Large intestine (tissue), 3 donors: ENCODE measurements at regions not wholly inside any gene's neighbourhood (a gene's known extent, or its start where the extent isn't known, plus 50 kb on each side); places are given as distances from the start of the nearest gene placed in this dataset.
"Not testable (repeated sequence)": the region's sequence is repeated elsewhere in the genome, so short reads cannot be mapped to it uniquely, and the experiment has no call there.

Source experiments
- DNase-seq, 2 donors: peaks; one replicate each; pipeline versions ENCODE4 v3.0.0 to v3.0.0-alpha.2; 2013
- H3K27ac ChIP-seq: one replicate; pipeline ENCODE4 v1.5.1; 2013; ENCODE audit warnings: low read length
- H3K27me3 ChIP-seq: 2 replicates; pipeline ENCODE4 v1.6.1; 2013; ENCODE audit warnings: low read length; ENCODE audit not compliant: control insufficient read depth, insufficient read depth
- H3K36me3 ChIP-seq: 2 replicates; pipeline ENCODE4 v1.6.1; 2013; ENCODE audit warnings: low read length; ENCODE audit not compliant: control insufficient read depth, insufficient read depth
- H3K4me1 ChIP-seq: one replicate; pipeline ENCODE4 v1.6.1; 2013; ENCODE audit warnings: low read length; ENCODE audit not compliant: control insufficient read depth, insufficient read depth
- H3K4me3 ChIP-seq: one replicate; pipeline ENCODE4 v1.5.1; 2013; ENCODE audit warnings: low read length
- H3K9me3 ChIP-seq: one replicate; pipeline ENCODE4 v1.6.1; 2013; ENCODE audit warnings: mild to moderate bottlenecking, low read depth, low read length, moderate library complexity; ENCODE audit not compliant: control insufficient read depth
- WGBS: methylation state at CpG from one replicate; pipeline ENCODE4 v1.1.5; 2013; ENCODE audit warnings: low lambda C conversion rate; ENCODE audit not compliant: insufficient coverage; 5-methylcytosine and 5-hydroxymethylcytosine counted together

GRCh38 chr9:62837254-62837911 is 1647.5 kb downstream of the SPATA31A7 start:
- H3K27ac ChIP-seq, H3K4me3 ChIP-seq, DNase-seq, H3K9me3 ChIP-seq, H3K36me3 ChIP-seq, H3K4me1 ChIP-seq: not testable (repeated sequence)
- H3K27me3 ChIP-seq = peaks cover 23% of the 10 kb centered on the region
- no CpG with 5 or more reads among the region's 50 CpGs for WGBS

DNA sequence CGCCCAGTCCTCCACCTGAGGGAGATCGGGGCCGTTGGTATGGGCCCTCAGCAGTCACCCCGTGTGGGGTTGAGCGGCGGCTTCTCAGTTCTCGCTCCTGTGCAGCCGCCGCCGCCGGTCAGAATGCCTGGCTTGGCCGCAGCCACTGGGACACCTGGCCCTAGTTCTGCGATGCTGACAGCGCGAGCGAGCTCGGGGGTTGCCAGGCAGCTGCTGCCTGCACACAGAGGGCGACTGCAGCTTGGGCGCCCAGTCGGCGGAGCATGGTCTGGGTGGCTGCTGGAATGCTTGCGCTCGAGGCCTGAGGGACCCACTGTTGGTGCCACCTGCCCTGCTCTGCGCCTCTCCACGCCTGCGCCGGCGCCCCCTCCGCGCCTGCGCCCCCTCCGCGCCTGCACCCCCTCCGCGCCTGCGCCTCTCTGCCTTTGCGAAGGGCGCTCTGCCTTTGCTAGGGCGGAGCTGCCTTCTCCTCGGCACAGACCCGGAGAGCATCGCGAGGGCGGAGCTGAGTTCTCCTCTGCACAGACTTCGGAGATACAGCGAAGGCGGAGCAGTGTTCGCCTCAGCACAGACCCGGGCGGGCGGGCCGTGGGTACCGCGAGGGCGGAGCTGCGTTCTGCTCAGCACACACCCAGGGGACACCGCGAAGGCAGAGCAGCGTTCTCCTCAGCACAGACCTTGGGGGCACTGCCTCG is 1648.3 kb downstream of the SPATA31A7 start:
- not testable (repeated sequence) for H3K27ac ChIP-seq, H3K9me3 ChIP-seq, H3K36me3 ChIP-seq, H3K4me1 ChIP-seq
- peak overlapping the region; percentile 31 for H3K4me3 ChIP-seq
- peaks cover 28% of the 10 kb centered on the region for H3K27me3 ChIP-seq
- no CpG with 5 or more reads among the region's 60 CpGs for WGBS
- peak; percentile 58 to 75 for DNase-seq

DNA sequence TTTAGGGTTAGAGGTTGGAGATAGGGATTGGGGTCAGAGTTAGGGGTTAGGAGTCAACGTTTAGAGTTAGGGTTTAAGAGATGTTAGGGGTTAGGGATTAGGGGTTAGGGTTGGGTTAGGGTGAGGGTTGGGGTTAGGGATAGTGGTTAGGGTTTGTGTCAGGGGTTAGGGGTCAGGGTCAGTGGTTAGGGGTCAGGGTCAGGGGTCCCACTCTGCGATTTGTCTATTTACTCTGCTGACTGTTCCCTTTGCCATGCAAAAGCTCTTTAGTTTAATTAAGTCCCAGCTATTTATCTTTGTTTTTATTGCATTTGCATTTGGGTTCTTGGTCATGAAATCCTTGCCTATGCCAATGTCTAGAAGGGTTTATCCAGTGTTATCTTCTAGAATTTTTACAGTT is 1649.3 kb downstream of the SPATA31A7 start:
- H3K4me1 ChIP-seq, DNase-seq, H3K27ac ChIP-seq, H3K4me3 ChIP-seq, H3K9me3 ChIP-seq, H3K36me3 ChIP-seq: not testable (repeated sequence)
- WGBS = no CpG with 5 or more reads among the region's 2 CpGs
- H3K27me3 ChIP-seq = peaks cover 23% of the 10 kb centered on the region

DNA sequence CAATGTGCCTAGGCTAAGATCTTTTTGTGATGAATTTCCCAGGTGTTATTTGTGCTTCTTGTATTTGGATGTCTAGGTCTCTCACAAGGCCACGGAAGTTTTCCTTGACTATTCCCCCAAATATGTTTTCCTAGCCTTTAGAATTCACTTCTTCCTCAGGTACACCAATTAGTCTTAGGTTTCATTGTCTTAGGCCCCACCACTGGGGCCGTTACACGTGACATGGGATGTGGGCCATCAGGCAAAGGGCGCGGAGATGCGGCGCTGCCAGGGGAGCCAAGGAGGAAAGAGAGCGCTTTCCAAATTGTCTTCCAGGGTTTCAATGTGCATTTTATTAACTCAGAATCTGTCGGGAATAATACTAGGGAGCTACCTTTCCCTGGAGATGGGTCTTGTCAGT is 1653.3 kb downstream of the SPATA31A7 start:
- not testable (repeated sequence) for DNase-seq, H3K36me3 ChIP-seq, H3K4me3 ChIP-seq, H3K9me3 ChIP-seq, H3K27ac ChIP-seq, H3K4me1 ChIP-seq
- WGBS = 40% methylated on average over 1 of the region's 9 CpGs
- peaks cover 19% of the 10 kb centered on the region for H3K27me3 ChIP-seq

- H3K36me3 ChIP-seq, H3K4me3 ChIP-seq, H3K4me1 ChIP-seq, DNase-seq, H3K27ac ChIP-seq, H3K9me3 ChIP-seq: not testable (repeated sequence)
- peaks cover 15% of the 10 kb centered on the region for H3K27me3 ChIP-seq
- WGBS = no CpG with 5 or more reads among the region's 15 CpGs
Observed at GRCh38 chr9:62843706-62844290, 1654.0 kb downstream of the SPATA31A7 start.

DNA sequence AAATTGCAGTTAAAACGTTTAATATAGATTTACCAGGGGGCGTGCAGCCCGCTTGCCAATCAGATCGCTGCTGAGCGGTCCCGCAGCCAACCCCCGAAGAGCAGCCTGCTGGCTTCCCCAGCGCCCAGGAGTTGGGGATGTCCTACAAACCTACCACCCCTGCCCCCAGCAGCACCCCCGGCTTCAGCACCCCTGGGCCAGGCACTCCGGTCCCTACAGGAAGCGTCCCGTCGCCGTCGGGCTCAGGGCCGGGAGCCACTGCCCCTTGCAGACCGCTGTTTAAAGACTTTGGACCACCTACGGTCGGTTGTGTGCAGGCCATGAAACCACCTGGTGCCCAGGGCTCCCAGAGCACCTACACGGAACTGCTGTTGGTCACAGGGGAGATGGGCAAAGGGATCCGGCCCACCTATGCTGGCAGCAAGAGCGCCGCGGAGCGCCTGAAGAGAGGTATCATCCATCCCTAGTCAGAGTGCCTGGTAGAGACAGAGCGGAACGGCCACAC is 1654.9 kb downstream of the SPATA31A7 start:
- not testable (repeated sequence) for DNase-seq, H3K4me3 ChIP-seq, H3K9me3 ChIP-seq, H3K36me3 ChIP-seq, H3K4me1 ChIP-seq, H3K27ac ChIP-seq
- no CpG with 5 or more reads among the region's 27 CpGs for WGBS
- peaks cover 15% of the 10 kb centered on the region for H3K27me3 ChIP-seq

DNA sequence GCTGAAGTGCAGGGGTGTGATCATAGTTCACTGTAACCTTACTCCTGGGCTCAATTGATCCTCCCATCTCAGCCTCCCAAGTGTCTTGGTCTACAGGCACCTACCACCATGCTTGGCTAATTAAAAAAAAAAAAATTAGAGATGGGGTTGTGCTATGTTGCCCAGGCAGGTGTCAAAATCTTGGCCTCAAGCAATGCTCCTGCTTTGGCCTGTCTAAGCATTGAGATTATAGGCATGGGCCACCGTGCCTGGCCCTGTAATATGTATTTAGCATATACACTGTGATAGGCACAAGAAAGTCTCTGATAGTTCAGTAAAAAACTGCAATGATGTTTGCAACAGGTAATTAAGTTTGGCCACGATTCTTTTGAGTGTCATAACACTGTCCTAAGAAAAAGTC is 1658.4 kb downstream of the SPATA31A7 start:
- no CpG with 5 or more reads among the region's 2 CpGs for WGBS
- H3K9me3 ChIP-seq, DNase-seq: not testable (repeated sequence)

GRCh38 chr9:62849991-62850390 is 1660.2 kb downstream of the SPATA31A7 start:
- DNase-seq, H3K9me3 ChIP-seq, H3K4me1 ChIP-seq, H3K36me3 ChIP-seq, H3K4me3 ChIP-seq, H3K27ac ChIP-seq, H3K27me3 ChIP-seq: not testable (repeated sequence)
- no CpG with 5 or more reads among the region's 17 CpGs for WGBS

More for the DNA sequence above, 1658.4 kb downstream of the SPATA31A7 start:
- not testable (repeated sequence) for H3K27me3 ChIP-seq, H3K27ac ChIP-seq, H3K36me3 ChIP-seq, H3K4me1 ChIP-seq, H3K4me3 ChIP-seq

- H3K4me3 ChIP-seq, H3K27ac ChIP-seq, DNase-seq, H3K4me1 ChIP-seq, H3K27me3 ChIP-seq, H3K9me3 ChIP-seq, H3K36me3 ChIP-seq: not testable (repeated sequence)
- WGBS = no CpG with 5 or more reads among the region's 12 CpGs
Observed at GRCh38 chr9:62857280-62857679, 1667.4 kb downstream of the SPATA31A7 start.

- not testable (repeated sequence) for H3K4me1 ChIP-seq, H3K27ac ChIP-seq, DNase-seq, H3K9me3 ChIP-seq, H3K36me3 ChIP-seq, H3K4me3 ChIP-seq
- peaks cover 10% of the 10 kb centered on the region for H3K27me3 ChIP-seq
- no CpG with 5 or more reads among the region's 1 CpG for WGBS
Observed at GRCh38 chr9:62858240-62858639, 1668.4 kb downstream of the SPATA31A7 start.
